Activated naive CD4-positive, alpha-beta T cell treated with anti-CD3 and anti-CD28 coated beads, Interleukin-2, amount 10 ng/mL, durations not matched to agents 7 days and 5 days (primary cell): ENCODE measurements at regions not wholly inside any gene's neighbourhood (a gene's known extent, or its start where the extent isn't known, plus 50 kb on each side); places are given as distances from the start of the nearest gene placed in this dataset.
"Not testable (repeated sequence)": the region's sequence is repeated elsewhere in the genome, so short reads cannot be mapped to it uniquely, and the experiment has no call there.

Experiments
- CTCF ChIA-PET: fragments of 350-600 bp; sonication (Branson Sonifier 250); formaldehyde crosslinking; loops from one replicate; lab custom pipeline; 2021; ENCODE audit warnings: antibody characterized with exemption; lab: Charles Lee
- DNase-seq: peaks from one replicate; pipeline ENCODE4 v3.0.0-alpha.2; 2020
- H3K27ac Mint-ChIP-seq: one replicate; pipeline ENCODE4 v1.8.0; 2021; ENCODE audit warnings: mild to moderate bottlenecking, moderate library complexity, mixed read lengths
- H3K27me3 Mint-ChIP-seq: one replicate; pipeline ENCODE4 v1.8.0; 2021; ENCODE audit warnings: mild to moderate bottlenecking, mixed read lengths
- H3K36me3 Mint-ChIP-seq: one replicate; pipeline ENCODE4 v1.8.0; 2021; ENCODE audit warnings: mixed read lengths
- H3K4me1 Mint-ChIP-seq: one replicate; pipeline ENCODE4 v1.8.0; 2021; ENCODE audit warnings: mixed read lengths
- H3K4me3 Mint-ChIP-seq: one replicate; pipeline ENCODE4 v1.8.0; 2021; ENCODE audit warnings: mild to moderate bottlenecking, moderate library complexity, mixed read lengths
- H3K9me3 Mint-ChIP-seq: one replicate; pipeline ENCODE4 v1.8.0; 2021; ENCODE audit warnings: mixed read lengths

- Mint-ChIP-seq H3K9me3 (peaks cover 2% of the 10 kb centered on the region), H3K27me3 (no peaks in the 10 kb centered on the region), H3K27ac (peak overlapping the region; percentile 20), H3K4me3 (peak overlapping the region; percentile 35), H3K4me1 (peaks cover 65% of the 10 kb centered on the region), H3K36me3 (peaks cover 10% of the 10 kb centered on the region)
- CTCF ChIA-PET: interaction anchor here (1.0 to 1.2 kb wide), 2 partner anchors 8 to 748 kb away, joined by 3 read pairs; no protein-coding TSS in a partner anchor
- DNase-seq: peak; percentile 44
Measured at GRCh38 chr7:16933296-16934279, 51.8 kb upstream of the AGR3 start.

GRCh38 chr7:16934722-16935340 lies 53.0 kb upstream of the AGR3 start:
- no peak for DNase-seq
- CTCF ChIA-PET: interaction anchor here (1.2 kb wide), 1 partner anchor 9 kb away, joined by 3 read pairs; no protein-coding TSS in a partner anchor
- Mint-ChIP-seq H3K4me1 (peaks cover 60% of the 10 kb centered on the region), H3K4me3 (no peak overlapping the region), H3K9me3 (no peaks in the 10 kb centered on the region), H3K36me3 (peaks cover 8% of the 10 kb centered on the region), H3K27me3 (no peaks in the 10 kb centered on the region), H3K27ac (no peak overlapping the region)

GRCh38 chr7:16935341-16935735 lies 53.6 kb upstream of the AGR3 start:
- Mint-ChIP-seq H3K27ac (no peak overlapping the region), H3K4me3 (no peak overlapping the region), H3K36me3 (peaks cover 5% of the 10 kb centered on the region), H3K9me3 (no peaks in the 10 kb centered on the region), H3K27me3 (no peaks in the 10 kb centered on the region), H3K4me1 (peaks cover 55% of the 10 kb centered on the region)
- DNase-seq: no peak
- CTCF ChIA-PET: no interaction called here

- H3K9me3 Mint-ChIP-seq: no peaks in the 10 kb centered on the region
- no peak overlapping the region for H3K27ac Mint-ChIP-seq
- H3K4me3 Mint-ChIP-seq: no peak overlapping the region
- peaks cover 47% of the 10 kb centered on the region for H3K4me1 Mint-ChIP-seq
- no peaks in the 10 kb centered on the region for H3K27me3 Mint-ChIP-seq
- no peak for DNase-seq
- H3K36me3 Mint-ChIP-seq: peaks cover 2% of the 10 kb centered on the region
- CTCF ChIA-PET: interaction anchor here (0.6 to 1.6 kb wide), 2 partner anchors 10 to 19 kb away, joined by 3 to 7 read pairs; no protein-coding TSS in a partner anchor
Measured at GRCh38 chr7:16936626-16937422, 55.0 kb upstream of the AGR3 start.

- peaks cover 5% of the 10 kb centered on the region for H3K27me3 Mint-ChIP-seq
- no peak for DNase-seq
- no peaks in the 10 kb centered on the region for H3K36me3 Mint-ChIP-seq
- peaks cover 3% of the 10 kb centered on the region for H3K9me3 Mint-ChIP-seq
- H3K4me3 Mint-ChIP-seq: no peak overlapping the region
- CTCF ChIA-PET: no interaction called here
- no peak overlapping the region for H3K27ac Mint-ChIP-seq
- H3K4me1 Mint-ChIP-seq: peaks cover 29% of the 10 kb centered on the region
Measured at GRCh38 chr7:16939161-16939560, 57.4 kb upstream of the AGR3 start.

GRCh38 chr7:16940776-16941175 lies 59.0 kb upstream of the AGR3 start:
- Mint-ChIP-seq H3K27me3 (peaks cover 5% of the 10 kb centered on the region), H3K27ac (no peak overlapping the region), H3K4me3 (no peak overlapping the region), H3K36me3 (no peaks in the 10 kb centered on the region), H3K4me1 (peaks cover 19% of the 10 kb centered on the region), H3K9me3 (peaks cover 3% of the 10 kb centered on the region)
- no peak for DNase-seq
- CTCF ChIA-PET: interaction anchor here (1.1 kb wide), 1 partner anchor 23 kb away, joined by 4 read pairs; no protein-coding TSS in a partner anchor

- CTCF ChIA-PET: interaction anchor here (1.1 kb wide), 2 partner anchors 16 to 40 kb away, joined by 3 read pairs; no protein-coding TSS in a partner anchor
- H3K9me3 Mint-ChIP-seq: peaks cover 11% of the 10 kb centered on the region
- no peak overlapping the region for H3K4me3 Mint-ChIP-seq
- no peaks in the 10 kb centered on the region for H3K36me3 Mint-ChIP-seq
- DNase-seq: no peak
- H3K27me3 Mint-ChIP-seq: peaks cover 5% of the 10 kb centered on the region
- peaks cover 18% of the 10 kb centered on the region for H3K4me1 Mint-ChIP-seq
- no peak overlapping the region for H3K27ac Mint-ChIP-seq
Measured at GRCh38 chr7:16942929-16943509, 61.2 kb upstream of the AGR3 start.

GRCh38 chr7:16944936-16945335 lies 63.2 kb upstream of the AGR3 start:
- DNase-seq: no peak
- peaks cover 6% of the 10 kb centered on the region for H3K4me1 Mint-ChIP-seq
- no peak overlapping the region for H3K27ac Mint-ChIP-seq
- H3K9me3 Mint-ChIP-seq: peaks cover 24% of the 10 kb centered on the region
- CTCF ChIA-PET: no interaction called here
- H3K27me3 Mint-ChIP-seq: peaks cover 10% of the 10 kb centered on the region
- H3K36me3 Mint-ChIP-seq: no peaks in the 10 kb centered on the region
- no peak overlapping the region for H3K4me3 Mint-ChIP-seq

GRCh38 chr7:16945372-16945771 lies 63.6 kb upstream of the AGR3 start:
- peaks cover 6% of the 10 kb centered on the region for H3K4me1 Mint-ChIP-seq
- no peak overlapping the region for H3K27ac Mint-ChIP-seq
- DNase-seq: no peak
- no peaks in the 10 kb centered on the region for H3K36me3 Mint-ChIP-seq
- peaks cover 24% of the 10 kb centered on the region for H3K9me3 Mint-ChIP-seq
- CTCF ChIA-PET: no interaction called here
- no peak overlapping the region for H3K4me3 Mint-ChIP-seq
- H3K27me3 Mint-ChIP-seq: peaks cover 10% of the 10 kb centered on the region

GRCh38 chr7:16948110-16948509 lies 66.3 kb upstream of the AGR3 start:
- H3K36me3 Mint-ChIP-seq, CTCF ChIA-PET, H3K27ac Mint-ChIP-seq, H3K4me1 Mint-ChIP-seq, DNase-seq, H3K4me3 Mint-ChIP-seq: not testable (repeated sequence)
- H3K27me3 Mint-ChIP-seq: peaks cover 13% of the 10 kb centered on the region
- peaks cover 24% of the 10 kb centered on the region for H3K9me3 Mint-ChIP-seq

GRCh38 chr7:16951483-16952080 lies 69.8 kb upstream of the AGR3 start:
- Mint-ChIP-seq H3K27ac (no peak overlapping the region), H3K27me3 (peaks cover 13% of the 10 kb centered on the region), H3K36me3 (no peaks in the 10 kb centered on the region), H3K4me3 (no peak overlapping the region), H3K4me1 (no peaks in the 10 kb centered on the region), H3K9me3 (peaks cover 21% of the 10 kb centered on the region)
- CTCF ChIA-PET: no interaction called here
- DNase-seq: no peak

GRCh38 chr7:16954321-16954720 lies 72.5 kb upstream of the AGR3 start:
- no peak for DNase-seq

GRCh38 chr7:16958724-16959123 lies 76.9 kb upstream of the AGR3 start:
- no peak for DNase-seq
- Mint-ChIP-seq H3K27ac (no peak overlapping the region), H3K36me3 (no peaks in the 10 kb centered on the region), H3K4me3 (no peak overlapping the region), H3K27me3 (no peaks in the 10 kb centered on the region), H3K9me3 (peaks cover 4% of the 10 kb centered on the region), H3K4me1 (no peaks in the 10 kb centered on the region)
- CTCF ChIA-PET: interaction anchor here (1.2 kb wide), 1 partner anchor 16 kb away, joined by 3 read pairs; no protein-coding TSS in a partner anchor

More at GRCh38 chr7:16954321-16954720, 72.5 kb upstream of the AGR3 start:
- Mint-ChIP-seq H3K27ac (no peak overlapping the region), H3K4me1 (no peaks in the 10 kb centered on the region), H3K4me3 (no peak overlapping the region), H3K27me3 (peaks cover 8% of the 10 kb centered on the region), H3K36me3 (no peaks in the 10 kb centered on the region), H3K9me3 (peaks cover 5% of the 10 kb centered on the region)
- CTCF ChIA-PET: no interaction called here
